Keratinocyte (primary cell): ENCODE measurements at regions not wholly inside any gene's neighbourhood (a gene's known extent, or its start where the extent isn't known, plus 50 kb on each side); places are given as distances from the start of the nearest gene placed in this dataset.

Source experiments
- DNase-seq: peaks from one replicate; pipeline ENCODE4 v3.0.0-alpha.2; 2011; ENCODE audit warnings: low read depth, missing footprints, low spot score
- FAIRE-seq: peaks from 2 replicates; lab custom pipeline; 2011; peaks lifted over from hg19 to GRCh38; lab: Jason Lieb, UNC
- H2AFZ ChIP-seq: 2 replicates; pipeline ENCODE4 v1.6.0; 2012; ENCODE audit warnings: low read length, control low read depth, inconsistent platforms; ENCODE audit not compliant: control insufficient read depth
- H3K27ac ChIP-seq: 2 replicates; pipeline ENCODE4 v1.5.1; 2011; ENCODE audit warnings: low read length; ENCODE audit not compliant: control insufficient read depth, insufficient read depth
- H3K27me3 ChIP-seq: 3 replicates; pipeline ENCODE4 v1.6.0; 2011; ENCODE audit warnings: low read length; ENCODE audit not compliant: control insufficient read depth, insufficient read depth; ENCODE audit errors: extremely low read depth
- H3K36me3 ChIP-seq, 2 experiments: 2 replicates in 1 of 2; 3 replicates in 1 of 2; pipeline ENCODE4 v1.5.1; 2011; ENCODE audit warnings: low read length in 2 of 2, mild to moderate bottlenecking in 1 of 2; ENCODE audit not compliant: control insufficient read depth in 2 of 2, insufficient read depth in 2 of 2; ENCODE audit errors: extremely low read depth in 1 of 2
- H3K4me1 ChIP-seq: 3 replicates; pipeline ENCODE4 v1.5.1; 2011; ENCODE audit warnings: low read length; ENCODE audit not compliant: control insufficient read depth, insufficient read depth; ENCODE audit errors: extremely low read depth
- H3K4me2 ChIP-seq: 3 replicates; pipeline ENCODE4 v1.6.0; 2011; ENCODE audit warnings: low read depth, low read length; ENCODE audit not compliant: control insufficient read depth, insufficient read depth; ENCODE audit errors: extremely low read depth
- H3K4me3 ChIP-seq, 3 experiments: fragments of 200-600 bp in 1 of 3; sonication (generic) in 1 of 3; 2 replicates in 2 of 3; 3 replicates in 1 of 3; pipeline ENCODE4 v1.5.1; 2011 to 2016; ENCODE audit warnings: low read length in 3 of 3, mild to moderate bottlenecking in 3 of 3, control low read depth in 2 of 3, inconsistent platforms in 1 of 3, low read depth in 1 of 3, mixed read lengths in 1 of 3, mixed run types in 1 of 3, moderate library complexity in 1 of 3; ENCODE audit not compliant: control insufficient read depth in 2 of 3, insufficient read depth in 2 of 3; ENCODE audit errors: extremely low read depth in 1 of 3
- H3K79me2 ChIP-seq: 2 replicates; pipeline ENCODE4 v1.6.0; 2012; ENCODE audit warnings: low read length; ENCODE audit not compliant: control insufficient read depth, insufficient read depth
- H3K9ac ChIP-seq: 3 replicates; pipeline ENCODE4 v1.6.0; 2011; ENCODE audit warnings: low read length; ENCODE audit not compliant: control insufficient read depth, insufficient read depth; ENCODE audit errors: extremely low read depth
- H3K9me1 ChIP-seq: 3 replicates; pipeline ENCODE4 v1.6.0; 2011; ENCODE audit warnings: low read length; ENCODE audit not compliant: control insufficient read depth, insufficient read depth; ENCODE audit errors: extremely low read depth
- H3K9me3 ChIP-seq: 2 replicates; pipeline ENCODE4 v1.5.1; 2012; ENCODE audit warnings: low read depth, low read length; ENCODE audit not compliant: control insufficient read depth
- H4K20me1 ChIP-seq: 3 replicates; pipeline ENCODE4 v1.6.0; 2011; ENCODE audit warnings: low read length; ENCODE audit not compliant: control insufficient read depth, insufficient read depth; ENCODE audit errors: extremely low read depth
- EZH2 ChIP-seq: IDR thresholded peaks from one replicate; pipeline ENCODE4 v1.6.1; 2012; ENCODE audit warnings: inconsistent platforms, mild to moderate bottlenecking, low read length, moderate library complexity
- dilution Hi-C: fragments of 300-500 bp; cut with MboI; formaldehyde crosslinking; loops from one replicate; pipeline ENCODE4 v1.7.0; 2020; ENCODE audit warnings: low sequenced_read_pairs; ENCODE audit not compliant: extremely low pct_ligation_motif_present
- TF ChIP-seq, protein P1 (sequence below), 3 experiments: IDR thresholded peaks in 1 of 3; conservative IDR thresholded peaks in 1 of 3; optimal IDR thresholded peaks in 1 of 3; 2 replicates in 2 of 3; 3 replicates in 1 of 3; pipeline versions ENCODE3 to v1.5.1; 2011; ENCODE audit warnings: low read length in 3 of 3, mild to moderate bottlenecking in 3 of 3, moderate library complexity in 2 of 3, control low read depth in 1 of 3, inconsistent platforms in 1 of 3; ENCODE audit not compliant: insufficient read depth in 2 of 3; ENCODE audit errors: extremely low read depth in 1 of 3

DNA sequence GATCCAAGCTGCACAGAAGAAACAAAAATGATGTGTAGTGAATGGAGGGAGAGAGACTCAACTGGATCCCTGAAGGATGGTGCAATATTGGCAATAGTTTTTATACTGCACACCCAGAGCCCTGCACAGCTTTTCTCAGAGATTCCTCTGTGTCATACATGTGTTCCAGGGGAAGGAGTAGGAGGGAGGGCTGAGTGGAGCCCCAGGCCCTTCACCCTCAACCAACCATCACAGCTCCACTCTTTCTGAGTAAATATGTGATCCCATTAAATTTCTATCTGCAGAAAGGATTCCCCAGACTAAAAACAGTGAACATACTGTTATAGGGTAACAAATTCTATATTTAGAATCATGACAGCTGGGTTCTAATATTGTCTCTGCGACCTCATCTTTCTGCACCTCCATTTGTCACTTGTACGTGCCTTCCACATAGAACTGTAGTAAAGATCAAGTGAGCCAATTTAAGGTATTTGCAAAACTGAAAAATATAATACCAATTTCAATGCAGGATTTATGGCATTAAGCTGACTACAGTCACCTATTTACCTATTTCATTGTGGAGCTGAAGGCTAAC, 421.4 kb upstream of the NRSN1 start:
- no peaks in the 10 kb centered on the region for H3K36me3 ChIP-seq
- H3K27me3 ChIP-seq, result no peaks in the 10 kb centered on the region
- no peak for DNase-seq
- H4K20me1 ChIP-seq, result no peaks in the 10 kb centered on the region
- no peak for FAIRE-seq
- H3K9me1 ChIP-seq, result no peaks in the 10 kb centered on the region
- no peak overlapping the region for H3K4me3 ChIP-seq
- H2AFZ ChIP-seq, result no peak overlapping the region
- H3K9me3 ChIP-seq, result no peaks in the 10 kb centered on the region
- no peak overlapping the region for H3K4me2 ChIP-seq
- no peak for TF ChIP-seq EZH2
- TF ChIP-seq, protein P1, sequence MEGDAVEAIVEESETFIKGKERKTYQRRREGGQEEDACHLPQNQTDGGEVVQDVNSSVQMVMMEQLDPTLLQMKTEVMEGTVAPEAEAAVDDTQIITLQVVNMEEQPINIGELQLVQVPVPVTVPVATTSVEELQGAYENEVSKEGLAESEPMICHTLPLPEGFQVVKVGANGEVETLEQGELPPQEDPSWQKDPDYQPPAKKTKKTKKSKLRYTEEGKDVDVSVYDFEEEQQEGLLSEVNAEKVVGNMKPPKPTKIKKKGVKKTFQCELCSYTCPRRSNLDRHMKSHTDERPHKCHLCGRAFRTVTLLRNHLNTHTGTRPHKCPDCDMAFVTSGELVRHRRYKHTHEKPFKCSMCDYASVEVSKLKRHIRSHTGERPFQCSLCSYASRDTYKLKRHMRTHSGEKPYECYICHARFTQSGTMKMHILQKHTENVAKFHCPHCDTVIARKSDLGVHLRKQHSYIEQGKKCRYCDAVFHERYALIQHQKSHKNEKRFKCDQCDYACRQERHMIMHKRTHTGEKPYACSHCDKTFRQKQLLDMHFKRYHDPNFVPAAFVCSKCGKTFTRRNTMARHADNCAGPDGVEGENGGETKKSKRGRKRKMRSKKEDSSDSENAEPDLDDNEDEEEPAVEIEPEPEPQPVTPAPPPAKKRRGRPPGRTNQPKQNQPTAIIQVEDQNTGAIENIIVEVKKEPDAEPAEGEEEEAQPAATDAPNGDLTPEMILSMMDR (optimal IDR thresholded peaks at IDR 0.05 in 1 of 3, IDR thresholded peaks at IDR 0.05 in 1 of 3, conservative IDR thresholded peaks at IDR 0.05 in 1 of 3; ENCODE audit: extremely low read depth in 1 of 3, insufficient read depth in 2 of 3, low read length in 3 of 3), result no peak
- H3K9ac ChIP-seq, result no peak overlapping the region
- no peaks in the 10 kb centered on the region for H3K4me1 ChIP-seq
- H3K27ac ChIP-seq, result no peak overlapping the region
- dilution Hi-C loops, result no loop called here
- H3K79me2 ChIP-seq, result no peaks in the 10 kb centered on the region

DNA sequence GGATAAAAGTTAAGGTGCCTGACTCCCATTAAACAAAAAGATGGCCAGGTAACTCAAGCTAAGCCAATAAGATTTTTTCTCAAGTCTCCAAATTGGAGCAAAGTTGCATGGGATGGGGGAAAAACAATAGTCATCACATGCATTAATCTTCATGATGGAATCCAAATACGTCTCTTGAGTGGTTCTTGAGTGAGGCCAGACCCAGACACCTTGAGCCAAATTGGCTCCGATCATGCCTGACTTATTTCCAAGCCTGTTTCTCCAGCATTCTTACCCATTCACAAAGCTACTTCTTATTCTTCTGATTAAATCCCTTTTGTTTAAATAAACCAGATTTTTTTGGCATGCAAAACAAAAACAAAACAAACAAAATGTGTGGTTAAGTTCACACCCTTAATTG, 420.3 kb upstream of the NRSN1 start:
- no peak for FAIRE-seq
- H3K9ac ChIP-seq, result no peak overlapping the region
- no peaks in the 10 kb centered on the region for H3K27me3 ChIP-seq
- dilution Hi-C loops, result no loop called here
- no peaks in the 10 kb centered on the region for H4K20me1 ChIP-seq
- no peak overlapping the region for H3K27ac ChIP-seq
- no peaks in the 10 kb centered on the region for H3K79me2 ChIP-seq
- TF ChIP-seq EZH2, result no peak
- TF ChIP-seq, protein P1 (optimal IDR thresholded peaks at IDR 0.05 in 1 of 3, IDR thresholded peaks at IDR 0.05 in 1 of 3, conservative IDR thresholded peaks at IDR 0.05 in 1 of 3; ENCODE audit: extremely low read depth in 1 of 3, insufficient read depth in 2 of 3, low read length in 3 of 3), result no peak
- H3K9me1 ChIP-seq, result no peaks in the 10 kb centered on the region
- no peaks in the 10 kb centered on the region for H3K9me3 ChIP-seq
- no peaks in the 10 kb centered on the region for H3K36me3 ChIP-seq
- H2AFZ ChIP-seq, result no peak overlapping the region
- DNase-seq, result no peak
- H3K4me3 ChIP-seq, result no peak overlapping the region
- H3K4me1 ChIP-seq, result no peaks in the 10 kb centered on the region
- H3K4me2 ChIP-seq, result no peak overlapping the region
